ENCODE measurements at regions not wholly inside any gene's neighbourhood (a gene's known extent, or its start where the extent isn't known, plus 50 kb on each side); places are given as distances from the start of the nearest gene placed in this dataset.
A peak's percentile ranks its signal among the peaks of the same experiment; 100 is the strongest.

DNA sequence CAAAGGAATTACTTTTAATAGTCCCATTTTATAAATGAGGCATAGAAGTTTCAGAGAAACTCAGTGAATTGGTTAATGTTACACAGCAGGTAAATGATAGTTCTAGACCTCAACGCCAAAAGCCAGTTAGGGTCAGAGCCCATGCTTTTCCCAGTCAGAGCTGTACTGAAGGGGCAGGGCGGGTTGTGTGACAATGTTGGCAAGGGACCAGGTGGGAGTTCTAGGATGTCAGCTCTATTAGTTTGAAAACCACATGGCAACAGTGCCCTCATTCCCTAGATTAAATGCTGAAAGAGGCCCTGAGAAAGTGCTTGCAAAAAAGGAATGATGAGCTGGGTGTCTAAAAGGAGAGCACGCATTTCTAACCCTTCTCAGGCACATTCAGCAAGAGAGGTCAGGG, 65.4 kb upstream of the EPHB1 start:
- H3K9ac ChIP-seq (ENCODE audit: insufficient read depth, low read depth, low read length) = no peak overlapping the region
- H3K9me3 ChIP-seq (ENCODE audit: low read length) = no peaks in the 10 kb centered on the region
- no peaks in the 10 kb centered on the region for H3K4me1 ChIP-seq (ENCODE audit: insufficient read depth, low read length)
- intact Hi-C loops (cut with micrococcal nuclease; ENCODE audit: unreplicated experiment) (no loop called here), in situ Hi-C loops (cut with HindIII; ENCODE audit: extremely low pct_ligation_motif_present, low pct_unique_long_range_greater_than_20kb) (no loop called here)
- ATAC-seq (no peak), FAIRE-seq (no peak), DNase-seq (ENCODE audit: low spot score) (no peak)
- peaks cover 0 to 2% of the 10 kb centered on the region in 2 experiments; a peak in 1 of 5 replicates for H3K27me3 ChIP-seq (ENCODE audit: control insufficient read depth in 1 of 2, insufficient read depth in 2 of 2, low read length in 2 of 2)
- no peak overlapping the region for H3K27ac ChIP-seq (ENCODE audit: extremely low read length, insufficient read depth, low read length)
- TF ChIP-seq, protein P1, sequence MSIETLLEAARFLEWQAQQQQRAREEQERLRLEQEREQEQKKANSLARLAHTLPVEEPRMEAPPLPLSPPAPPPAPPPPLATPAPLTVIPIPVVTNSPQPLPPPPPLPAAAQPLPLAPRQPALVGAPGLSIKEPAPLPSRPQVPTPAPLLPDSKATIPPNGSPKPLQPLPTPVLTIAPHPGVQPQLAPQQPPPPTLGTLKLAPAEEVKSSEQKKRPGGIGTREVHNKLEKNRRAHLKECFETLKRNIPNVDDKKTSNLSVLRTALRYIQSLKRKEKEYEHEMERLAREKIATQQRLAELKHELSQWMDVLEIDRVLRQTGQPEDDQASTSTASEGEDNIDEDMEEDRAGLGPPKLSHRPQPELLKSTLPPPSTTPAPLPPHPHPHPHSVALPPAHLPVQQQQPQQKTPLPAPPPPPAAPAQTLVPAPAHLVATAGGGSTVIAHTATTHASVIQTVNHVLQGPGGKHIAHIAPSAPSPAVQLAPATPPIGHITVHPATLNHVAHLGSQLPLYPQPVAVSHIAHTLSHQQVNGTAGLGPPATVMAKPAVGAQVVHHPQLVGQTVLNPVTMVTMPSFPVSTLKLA (IDR thresholded peaks at IDR 0.05) = peak; percentile 30; the same call in 1 of the 2 replicates
- TF ChIP-seq ZNF749 (CRISPR knock-in tag; IDR thresholded peaks at IDR 0.05; ENCODE audit: borderline replicate concordance) (no peak), ZNF670 (CRISPR knock-in tag; IDR thresholded peaks at IDR 0.05; ENCODE audit: borderline replicate concordance) (no peak), MEIS1 (CRISPR knock-in tag; IDR thresholded peaks at IDR 0.05; ENCODE audit: borderline replicate concordance) (no peak)
- TF ChIP-seq, protein P2, sequence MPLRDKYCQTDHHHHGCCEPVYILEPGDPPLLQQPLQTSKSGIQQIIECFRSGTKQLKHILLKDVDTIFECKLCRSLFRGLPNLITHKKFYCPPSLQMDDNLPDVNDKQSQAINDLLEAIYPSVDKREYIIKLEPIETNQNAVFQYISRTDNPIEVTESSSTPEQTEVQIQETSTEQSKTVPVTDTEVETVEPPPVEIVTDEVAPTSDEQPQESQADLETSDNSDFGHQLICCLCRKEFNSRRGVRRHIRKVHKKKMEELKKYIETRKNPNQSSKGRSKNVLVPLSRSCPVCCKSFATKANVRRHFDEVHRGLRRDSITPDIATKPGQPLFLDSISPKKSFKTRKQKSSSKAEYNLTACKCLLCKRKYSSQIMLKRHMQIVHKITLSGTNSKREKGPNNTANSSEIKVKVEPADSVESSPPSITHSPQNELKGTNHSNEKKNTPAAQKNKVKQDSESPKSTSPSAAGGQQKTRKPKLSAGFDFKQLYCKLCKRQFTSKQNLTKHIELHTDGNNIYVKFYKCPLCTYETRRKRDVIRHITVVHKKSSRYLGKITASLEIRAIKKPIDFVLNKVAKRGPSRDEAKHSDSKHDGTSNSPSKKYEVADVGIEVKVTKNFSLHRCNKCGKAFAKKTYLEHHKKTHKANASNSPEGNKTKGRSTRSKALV (CRISPR knock-in tag; IDR thresholded peaks at IDR 0.05) = no peak
- no peak overlapping the region for H3K4me2 ChIP-seq (ENCODE audit: low read depth, low read length)
- BruUV-seq (replicated peaks) = no TSS peak
- no peak overlapping the region for H3K4me3 ChIP-seq (replicated peaks in 1 of 3; ENCODE audit: insufficient read depth in 1 of 3, low read depth in 2 of 3, low read length in 3 of 3)
- H3K36me3 ChIP-seq (replicated peaks in 1 of 2; ENCODE audit: control insufficient read depth in 1 of 2, insufficient read depth in 2 of 2, low read length in 2 of 2) = no peaks in the 10 kb centered on the region
- POLR2A ChIA-PET = no interaction called here
- no peak overlapping the region for H2AFZ ChIP-seq (ENCODE audit: low read length)
- 6% methylated on average over 3 of the region's 3 CpGs for WGBS (ENCODE audit: low lambda C conversion rate)
- H3K79me2 ChIP-seq (ENCODE audit: insufficient read depth, low read length) = no peaks in the 10 kb centered on the region
- no peaks in the 10 kb centered on the region for H4K20me1 ChIP-seq (ENCODE audit: insufficient read depth, low read length)
- CTCF ChIA-PET (ENCODE audit: low intra/inter-chr PET ratio, low total read pairs) = no interaction called here

DNA sequence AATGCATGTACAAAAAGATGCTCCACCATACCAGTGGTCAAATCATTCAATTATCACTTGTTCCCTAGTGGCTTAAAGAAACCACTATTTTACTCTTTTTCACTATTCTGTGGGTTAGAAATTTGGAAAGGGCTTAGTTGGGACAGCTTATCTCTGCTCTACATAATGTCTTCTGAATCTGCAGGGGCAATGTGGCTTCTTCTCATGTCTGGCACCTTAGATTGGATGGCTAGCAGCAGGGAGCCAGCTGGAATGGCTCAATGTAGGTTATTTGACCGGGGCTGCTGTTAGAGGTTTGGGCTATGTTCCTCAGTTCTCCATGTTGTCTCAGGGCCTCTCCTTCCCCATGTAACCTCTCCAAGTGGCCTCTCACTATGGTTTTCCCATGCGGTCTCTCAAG, 57.5 kb upstream of the EPHB1 start:
- DNase-seq (ENCODE audit: low spot score) (no peak), FAIRE-seq (no peak), ATAC-seq (no peak)
- Histone ChIP-seq H3K27me3 (ENCODE audit: control insufficient read depth in 1 of 2, insufficient read depth in 2 of 2, low read length in 2 of 2) (peaks cover 0 to 3% of the 10 kb centered on the region in 2 experiments; a peak in 1 of 5 replicates), H3K9ac (ENCODE audit: insufficient read depth, low read depth, low read length) (no peak overlapping the region), H3K9me3 (ENCODE audit: low read length) (no peaks in the 10 kb centered on the region), H3K4me1 (ENCODE audit: insufficient read depth, low read length) (no peaks in the 10 kb centered on the region), H3K79me2 (ENCODE audit: insufficient read depth, low read length) (no peaks in the 10 kb centered on the region), H2AFZ (ENCODE audit: low read length) (no peak overlapping the region), H3K4me3 (replicated peaks in 1 of 3; ENCODE audit: insufficient read depth in 1 of 3, low read depth in 2 of 3, low read length in 3 of 3) (no peak overlapping the region), H3K27ac (ENCODE audit: extremely low read length, insufficient read depth, low read length) (no peak overlapping the region), H3K4me2 (ENCODE audit: low read depth, low read length) (no peak overlapping the region), H4K20me1 (ENCODE audit: insufficient read depth, low read length) (no peaks in the 10 kb centered on the region), H3K36me3 (replicated peaks in 1 of 2; ENCODE audit: control insufficient read depth in 1 of 2, insufficient read depth in 2 of 2, low read length in 2 of 2) (no peaks in the 10 kb centered on the region)
- in situ Hi-C loops (cut with HindIII; ENCODE audit: extremely low pct_ligation_motif_present, low pct_unique_long_range_greater_than_20kb) = no loop called here
- no TSS peak for BruUV-seq (replicated peaks)
- intact Hi-C loops (cut with micrococcal nuclease; ENCODE audit: unreplicated experiment) = no loop called here
- WGBS (ENCODE audit: low lambda C conversion rate) = 0% methylated on average over 1 of the region's 2 CpGs
- POLR2A ChIA-PET = no interaction called here
- CTCF ChIA-PET (ENCODE audit: low intra/inter-chr PET ratio, low total read pairs) = no interaction called here
- TF ChIP-seq, protein P3, sequence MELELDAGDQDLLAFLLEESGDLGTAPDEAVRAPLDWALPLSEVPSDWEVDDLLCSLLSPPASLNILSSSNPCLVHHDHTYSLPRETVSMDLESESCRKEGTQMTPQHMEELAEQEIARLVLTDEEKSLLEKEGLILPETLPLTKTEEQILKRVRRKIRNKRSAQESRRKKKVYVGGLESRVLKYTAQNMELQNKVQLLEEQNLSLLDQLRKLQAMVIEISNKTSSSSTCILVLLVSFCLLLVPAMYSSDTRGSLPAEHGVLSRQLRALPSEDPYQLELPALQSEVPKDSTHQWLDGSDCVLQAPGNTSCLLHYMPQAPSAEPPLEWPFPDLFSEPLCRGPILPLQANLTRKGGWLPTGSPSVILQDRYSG (CRISPR knock-in tag; IDR thresholded peaks at IDR 0.05) = no peak
- TF ChIP-seq ATF7-NPFF (CRISPR knock-in tag; IDR thresholded peaks at IDR 0.05; ENCODE audit: low read depth) (no peak), SKI (IDR thresholded peaks at IDR 0.05; ENCODE audit: partially characterized antibody) (no peak), ZNF232 (CRISPR knock-in tag; IDR thresholded peaks at IDR 0.05; ENCODE audit: borderline replicate concordance) (no peak), ZNF326 (CRISPR knock-in tag; IDR thresholded peaks at IDR 0.05; ENCODE audit: borderline replicate concordance) (no peak), GTF2F1 (IDR thresholded peaks at IDR 0.05; ENCODE audit: low read length) (no peak), ZNF567 (CRISPR knock-in tag; IDR thresholded peaks at IDR 0.05; ENCODE audit: borderline replicate concordance) (no peak)
- TF ChIP-seq, protein P4, sequence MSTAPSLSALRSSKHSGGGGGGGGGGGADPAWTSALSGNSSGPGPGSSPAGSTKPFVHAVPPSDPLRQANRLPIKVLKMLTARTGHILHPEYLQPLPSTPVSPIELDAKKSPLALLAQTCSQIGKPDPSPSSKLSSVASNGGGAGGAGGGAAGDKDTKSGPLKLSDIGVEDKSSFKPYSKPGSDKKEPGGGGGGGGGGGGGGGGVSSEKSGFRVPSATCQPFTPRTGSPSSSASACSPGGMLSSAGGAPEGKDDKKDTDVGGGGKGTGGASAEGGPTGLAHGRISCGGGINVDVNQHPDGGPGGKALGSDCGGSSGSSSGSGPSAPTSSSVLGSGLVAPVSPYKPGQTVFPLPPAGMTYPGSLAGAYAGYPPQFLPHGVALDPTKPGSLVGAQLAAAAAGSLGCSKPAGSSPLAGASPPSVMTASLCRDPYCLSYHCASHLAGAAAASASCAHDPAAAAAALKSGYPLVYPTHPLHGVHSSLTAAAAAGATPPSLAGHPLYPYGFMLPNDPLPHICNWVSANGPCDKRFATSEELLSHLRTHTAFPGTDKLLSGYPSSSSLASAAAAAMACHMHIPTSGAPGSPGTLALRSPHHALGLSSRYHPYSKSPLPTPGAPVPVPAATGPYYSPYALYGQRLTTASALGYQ (CRISPR knock-in tag; IDR thresholded peaks at IDR 0.05) = no peak

All from HepG2 (cell line).